GM13976 (cell line): ENCODE measurements at regions not wholly inside any gene's neighbourhood (a gene's known extent, or its start where the extent isn't known, plus 50 kb on each side); places are given as distances from the start of the nearest gene placed in this dataset.

ENCODE experiments used
- DNase-seq: peaks from one replicate; pipeline ENCODE4 v3.0.0; 2012; ENCODE audit warnings: low spot score
- in situ Hi-C: fragments of 300-500 bp; cut with MboI; formaldehyde crosslinking; loops from one replicate; pipeline ENCODE4 v1.12.0; 2022; ENCODE audit warnings: low sequenced_read_pairs, mixed read lengths, inconsistent platforms; ENCODE audit not compliant: unreplicated experiment
- TF ChIP-seq, protein P1 (sequence below): IDR thresholded peaks from 2 replicates; pipeline ENCODE4 v1.5.1; 2012; ENCODE audit warnings: borderline replicate concordance, mild to moderate bottlenecking; ENCODE audit not compliant: insufficient read depth; ENCODE audit errors: extremely low read depth, missing control alignments, control extremely low read depth

GRCh38 chr6:145497006-145497405 is 238.3 kb downstream of the EPM2A start:
- in situ Hi-C loops, result no loop called here
- no peak for DNase-seq
- TF ChIP-seq, protein P1, sequence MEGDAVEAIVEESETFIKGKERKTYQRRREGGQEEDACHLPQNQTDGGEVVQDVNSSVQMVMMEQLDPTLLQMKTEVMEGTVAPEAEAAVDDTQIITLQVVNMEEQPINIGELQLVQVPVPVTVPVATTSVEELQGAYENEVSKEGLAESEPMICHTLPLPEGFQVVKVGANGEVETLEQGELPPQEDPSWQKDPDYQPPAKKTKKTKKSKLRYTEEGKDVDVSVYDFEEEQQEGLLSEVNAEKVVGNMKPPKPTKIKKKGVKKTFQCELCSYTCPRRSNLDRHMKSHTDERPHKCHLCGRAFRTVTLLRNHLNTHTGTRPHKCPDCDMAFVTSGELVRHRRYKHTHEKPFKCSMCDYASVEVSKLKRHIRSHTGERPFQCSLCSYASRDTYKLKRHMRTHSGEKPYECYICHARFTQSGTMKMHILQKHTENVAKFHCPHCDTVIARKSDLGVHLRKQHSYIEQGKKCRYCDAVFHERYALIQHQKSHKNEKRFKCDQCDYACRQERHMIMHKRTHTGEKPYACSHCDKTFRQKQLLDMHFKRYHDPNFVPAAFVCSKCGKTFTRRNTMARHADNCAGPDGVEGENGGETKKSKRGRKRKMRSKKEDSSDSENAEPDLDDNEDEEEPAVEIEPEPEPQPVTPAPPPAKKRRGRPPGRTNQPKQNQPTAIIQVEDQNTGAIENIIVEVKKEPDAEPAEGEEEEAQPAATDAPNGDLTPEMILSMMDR, result no peak

GRCh38 chr6:145498425-145498824 is 236.9 kb downstream of the EPM2A start:
- TF ChIP-seq, protein P1, result no peak
- in situ Hi-C loops, result no loop called here
- no peak for DNase-seq

GRCh38 chr6:145502416-145502815 is 232.9 kb downstream of the EPM2A start:
- in situ Hi-C loops, result no loop called here
- TF ChIP-seq, protein P1, result no peak
- DNase-seq, result no peak

GRCh38 chr6:145506136-145506535 is 229.2 kb downstream of the EPM2A start:
- TF ChIP-seq, protein P1, result no peak
- DNase-seq, result no peak
- in situ Hi-C loops, result no loop called here

GRCh38 chr6:145506565-145506964 is 228.8 kb downstream of the EPM2A start:
- DNase-seq, result no peak
- in situ Hi-C loops, result no loop called here
- TF ChIP-seq, protein P1, result no peak

DNA sequence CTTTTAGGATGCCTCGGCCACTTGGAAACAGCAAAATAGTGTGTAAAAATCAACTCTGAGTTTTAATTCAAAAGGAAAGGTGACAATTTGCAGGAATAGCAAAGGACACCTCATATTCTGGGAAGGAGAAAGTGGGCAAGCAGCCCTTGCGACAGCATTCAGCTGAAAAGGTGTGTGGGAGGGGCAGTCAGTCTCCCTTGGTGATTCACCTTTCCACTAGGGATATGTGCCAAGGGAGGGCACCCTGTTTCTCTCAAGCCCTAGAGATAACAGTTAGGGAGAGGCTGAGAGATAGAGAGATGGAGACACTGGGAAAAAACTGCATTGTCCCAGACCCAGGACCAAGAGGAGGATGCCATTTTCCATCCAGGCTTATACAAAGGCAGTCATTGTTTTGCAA is 228.1 kb downstream of the EPM2A start:
- in situ Hi-C loops, result no loop called here

More for the DNA sequence above, 228.1 kb downstream of the EPM2A start:
- TF ChIP-seq, protein P1, result no peak
- DNase-seq, result no peak
